HG03175 (cell line): ENCODE measurements at regions not wholly inside any gene's neighbourhood (a gene's known extent, or its start where the extent isn't known, plus 50 kb on each side); places are given as distances from the start of the nearest gene placed in this dataset.

Experiments used
- ATAC-seq: cut with Tn5 transposase; IDR thresholded peaks from one replicate; pipeline ENCODE4 v1.9.1; 2021; ENCODE audit warnings: mild to moderate bottlenecking, moderate library complexity; ENCODE audit not compliant: unreplicated experiment

DNA sequence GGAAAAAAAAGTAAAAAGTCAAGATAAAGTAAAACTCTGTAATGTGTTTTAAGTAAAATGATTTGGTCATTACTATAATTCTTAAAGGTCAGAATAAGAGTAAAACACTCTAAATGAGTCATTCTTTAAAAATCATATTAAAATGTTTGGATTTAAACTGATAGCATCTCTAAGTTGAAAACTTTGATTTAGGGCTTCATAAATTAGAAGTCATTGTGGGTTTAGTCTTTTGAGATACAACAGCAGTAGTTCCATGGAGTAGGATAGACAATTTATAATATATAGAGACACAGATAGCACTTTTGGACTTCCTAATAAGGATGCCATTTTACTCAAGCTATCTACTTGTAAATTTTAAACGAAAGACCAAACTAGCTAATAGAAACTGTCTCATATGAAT, 77.1 kb upstream of the PABPC4L start:
- no peak for ATAC-seq

DNA sequence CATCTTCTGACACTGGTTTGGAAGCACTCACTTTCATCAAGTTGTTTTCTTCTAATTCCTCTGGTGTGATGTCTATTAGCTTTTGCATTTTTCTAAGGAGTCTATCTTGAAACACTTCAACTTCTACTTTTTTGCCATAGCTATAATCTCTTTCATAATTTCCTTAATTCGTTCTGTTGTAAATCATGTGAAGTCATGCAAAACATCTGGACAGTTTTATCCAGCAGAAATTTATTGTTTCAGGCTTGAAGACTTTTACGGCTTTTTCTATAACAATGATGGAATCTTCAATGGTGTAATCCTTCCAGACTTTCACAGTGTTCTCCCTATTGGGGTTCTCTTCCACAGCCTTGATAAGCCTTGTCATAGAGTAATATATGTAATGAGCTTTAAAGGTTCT, 74.9 kb upstream of the PABPC4L start:
- no peak for ATAC-seq

DNA sequence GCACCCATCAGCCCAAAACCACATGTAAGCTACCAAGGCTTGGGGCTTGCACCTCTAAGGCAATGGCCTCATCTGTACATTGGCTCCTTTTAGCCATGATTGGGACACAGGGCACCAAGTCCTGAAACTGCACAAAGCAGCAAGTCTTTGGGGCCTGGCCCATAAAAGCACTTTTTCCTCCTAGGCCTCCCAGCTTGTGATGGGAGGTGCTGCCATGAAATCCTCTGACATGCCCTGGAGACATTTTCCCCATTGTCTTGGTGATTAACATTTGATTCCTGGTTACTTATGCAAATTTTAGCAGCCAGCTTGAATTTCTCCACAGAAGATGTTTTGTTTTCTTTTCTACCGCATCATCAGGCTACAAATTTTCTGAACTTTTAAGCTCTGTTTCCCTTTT, 58.5 kb upstream of the PABPC4L start:
- ATAC-seq, result no peak
